ENCODE measurements at regions not wholly inside any gene's neighbourhood (a gene's known extent, or its start where the extent isn't known, plus 50 kb on each side); places are given as distances from the start of the nearest gene placed in this dataset.

DNA sequence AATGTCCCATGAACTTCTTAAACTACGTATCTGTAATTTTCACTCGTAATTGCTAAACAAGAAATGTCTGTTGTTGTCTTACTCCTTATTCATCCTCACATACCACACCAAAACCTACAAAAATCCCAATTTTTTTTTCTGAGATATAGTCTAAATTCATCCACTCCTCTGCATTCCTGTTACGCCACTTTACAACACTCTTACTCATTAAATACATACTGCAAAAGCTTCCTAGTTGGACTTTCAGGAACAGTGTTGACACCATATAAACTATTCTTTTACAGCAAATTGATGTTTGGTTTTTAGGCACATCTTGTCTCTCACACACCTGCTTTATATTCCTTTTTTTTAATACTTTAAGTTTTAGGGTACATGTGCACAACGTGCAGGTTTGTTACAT lies 934.9 kb upstream of the CADM2 start:
- Histone ChIP-seq H3K27me3 (ENCODE audit: insufficient read depth, low read depth, low read length) (no peaks in the 10 kb centered on the region), H4K20me1 (ENCODE audit: insufficient read depth) (no peaks in the 10 kb centered on the region), H3K9me3 (ENCODE audit: low read length) (no peaks in the 10 kb centered on the region), H3K9ac (ENCODE audit: low read length) (no peak overlapping the region), H3F3A (ENCODE audit: insufficient read depth, low read length, poor library complexity, severe bottlenecking) (no peaks in the 10 kb centered on the region), H2AFZ (ENCODE audit: low read depth, low read length) (no peak overlapping the region), H3K9me2 (ENCODE audit: insufficient read depth, low read length) (no peaks in the 10 kb centered on the region), H3K4me2 (ENCODE audit: low read length) (no peak overlapping the region), H3K36me3 (ENCODE audit: insufficient read depth, low read length) (no peaks in the 10 kb centered on the region), H3K4me3 (ENCODE audit: low read length) (no peak overlapping the region), H3K79me2 (replicated peaks; ENCODE audit: insufficient read depth, low read length) (no peaks in the 10 kb centered on the region), H3K27ac (ENCODE audit: low read length) (no peak overlapping the region)
- TF ChIP-seq, protein P1, sequence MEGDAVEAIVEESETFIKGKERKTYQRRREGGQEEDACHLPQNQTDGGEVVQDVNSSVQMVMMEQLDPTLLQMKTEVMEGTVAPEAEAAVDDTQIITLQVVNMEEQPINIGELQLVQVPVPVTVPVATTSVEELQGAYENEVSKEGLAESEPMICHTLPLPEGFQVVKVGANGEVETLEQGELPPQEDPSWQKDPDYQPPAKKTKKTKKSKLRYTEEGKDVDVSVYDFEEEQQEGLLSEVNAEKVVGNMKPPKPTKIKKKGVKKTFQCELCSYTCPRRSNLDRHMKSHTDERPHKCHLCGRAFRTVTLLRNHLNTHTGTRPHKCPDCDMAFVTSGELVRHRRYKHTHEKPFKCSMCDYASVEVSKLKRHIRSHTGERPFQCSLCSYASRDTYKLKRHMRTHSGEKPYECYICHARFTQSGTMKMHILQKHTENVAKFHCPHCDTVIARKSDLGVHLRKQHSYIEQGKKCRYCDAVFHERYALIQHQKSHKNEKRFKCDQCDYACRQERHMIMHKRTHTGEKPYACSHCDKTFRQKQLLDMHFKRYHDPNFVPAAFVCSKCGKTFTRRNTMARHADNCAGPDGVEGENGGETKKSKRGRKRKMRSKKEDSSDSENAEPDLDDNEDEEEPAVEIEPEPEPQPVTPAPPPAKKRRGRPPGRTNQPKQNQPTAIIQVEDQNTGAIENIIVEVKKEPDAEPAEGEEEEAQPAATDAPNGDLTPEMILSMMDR (IDR thresholded peaks at IDR 0.05; ENCODE audit: poor library complexity, severe bottlenecking): no peak
- TF ChIP-seq MXI1 (conservative IDR thresholded peaks at IDR 0.05; ENCODE audit: poor library complexity, severe bottlenecking) (no peak), EZH2 (IDR thresholded peaks at IDR 0.05; ENCODE audit: borderline replicate concordance, insufficient read depth, low read length, poor library complexity, severe bottlenecking) (no peak), RAD21 (conservative IDR thresholded peaks at IDR 0.05) (no peak), TAF1 (IDR thresholded peaks at IDR 0.05; ENCODE audit: low read depth) (no peak), SMC3 (conservative IDR thresholded peaks at IDR 0.05; ENCODE audit: poor library complexity) (no peak), POLR2AphosphoS5 (IDR thresholded peaks at IDR 0.05) (no peak), EP300 (conservative IDR thresholded peaks at IDR 0.05; ENCODE audit: poor library complexity, severe bottlenecking) (no peak)
- TF ChIP-seq, protein P2, sequence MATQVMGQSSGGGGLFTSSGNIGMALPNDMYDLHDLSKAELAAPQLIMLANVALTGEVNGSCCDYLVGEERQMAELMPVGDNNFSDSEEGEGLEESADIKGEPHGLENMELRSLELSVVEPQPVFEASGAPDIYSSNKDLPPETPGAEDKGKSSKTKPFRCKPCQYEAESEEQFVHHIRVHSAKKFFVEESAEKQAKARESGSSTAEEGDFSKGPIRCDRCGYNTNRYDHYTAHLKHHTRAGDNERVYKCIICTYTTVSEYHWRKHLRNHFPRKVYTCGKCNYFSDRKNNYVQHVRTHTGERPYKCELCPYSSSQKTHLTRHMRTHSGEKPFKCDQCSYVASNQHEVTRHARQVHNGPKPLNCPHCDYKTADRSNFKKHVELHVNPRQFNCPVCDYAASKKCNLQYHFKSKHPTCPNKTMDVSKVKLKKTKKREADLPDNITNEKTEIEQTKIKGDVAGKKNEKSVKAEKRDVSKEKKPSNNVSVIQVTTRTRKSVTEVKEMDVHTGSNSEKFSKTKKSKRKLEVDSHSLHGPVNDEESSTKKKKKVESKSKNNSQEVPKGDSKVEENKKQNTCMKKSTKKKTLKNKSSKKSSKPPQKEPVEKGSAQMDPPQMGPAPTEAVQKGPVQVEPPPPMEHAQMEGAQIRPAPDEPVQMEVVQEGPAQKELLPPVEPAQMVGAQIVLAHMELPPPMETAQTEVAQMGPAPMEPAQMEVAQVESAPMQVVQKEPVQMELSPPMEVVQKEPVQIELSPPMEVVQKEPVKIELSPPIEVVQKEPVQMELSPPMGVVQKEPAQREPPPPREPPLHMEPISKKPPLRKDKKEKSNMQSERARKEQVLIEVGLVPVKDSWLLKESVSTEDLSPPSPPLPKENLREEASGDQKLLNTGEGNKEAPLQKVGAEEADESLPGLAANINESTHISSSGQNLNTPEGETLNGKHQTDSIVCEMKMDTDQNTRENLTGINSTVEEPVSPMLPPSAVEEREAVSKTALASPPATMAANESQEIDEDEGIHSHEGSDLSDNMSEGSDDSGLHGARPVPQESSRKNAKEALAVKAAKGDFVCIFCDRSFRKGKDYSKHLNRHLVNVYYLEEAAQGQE (IDR thresholded peaks at IDR 0.05; ENCODE audit: borderline replicate concordance): no peak

DNA sequence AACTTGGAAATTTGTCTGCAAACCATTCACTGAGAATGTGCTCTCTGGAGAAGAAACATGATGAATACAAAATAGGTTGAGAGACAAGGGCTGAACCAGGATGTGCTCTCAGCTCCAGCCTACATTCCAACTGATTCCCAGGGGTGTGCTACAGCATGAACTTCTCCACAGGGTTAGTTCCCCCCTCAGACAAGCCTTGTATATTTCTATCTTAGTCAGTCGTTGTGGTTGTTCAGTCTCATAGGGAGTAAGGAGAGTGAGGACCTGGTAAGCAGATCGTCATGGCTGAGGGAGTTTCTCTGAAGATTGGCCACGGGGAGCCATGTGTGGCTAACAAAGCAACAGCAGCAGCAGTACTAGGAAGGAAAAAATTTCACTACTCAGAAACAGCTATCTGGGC lies 919.7 kb upstream of the CADM2 start:
- Histone ChIP-seq H3K27me3 (ENCODE audit: insufficient read depth, low read depth, low read length) (no peaks in the 10 kb centered on the region), H3K79me2 (replicated peaks; ENCODE audit: insufficient read depth, low read length) (no peaks in the 10 kb centered on the region), H3K27ac (ENCODE audit: low read length) (no peak overlapping the region), H3K4me2 (ENCODE audit: low read length) (no peak overlapping the region), H4K20me1 (ENCODE audit: insufficient read depth) (no peaks in the 10 kb centered on the region), H2AFZ (ENCODE audit: low read depth, low read length) (no peak overlapping the region), H3K36me3 (ENCODE audit: insufficient read depth, low read length) (no peaks in the 10 kb centered on the region), H3F3A (ENCODE audit: insufficient read depth, low read length, poor library complexity, severe bottlenecking) (no peaks in the 10 kb centered on the region), H3K9me2 (ENCODE audit: insufficient read depth, low read length) (no peaks in the 10 kb centered on the region), H3K9me3 (ENCODE audit: low read length) (no peaks in the 10 kb centered on the region), H3K9ac (ENCODE audit: low read length) (no peak overlapping the region), H3K4me3 (ENCODE audit: low read length) (no peak overlapping the region)
- TF ChIP-seq MXI1 (conservative IDR thresholded peaks at IDR 0.05; ENCODE audit: poor library complexity, severe bottlenecking) (no peak), SMC3 (conservative IDR thresholded peaks at IDR 0.05; ENCODE audit: poor library complexity) (no peak), EZH2 (IDR thresholded peaks at IDR 0.05; ENCODE audit: borderline replicate concordance, insufficient read depth, low read length, poor library complexity, severe bottlenecking) (no peak), TAF1 (IDR thresholded peaks at IDR 0.05; ENCODE audit: low read depth) (no peak), POLR2AphosphoS5 (IDR thresholded peaks at IDR 0.05) (no peak), EP300 (conservative IDR thresholded peaks at IDR 0.05; ENCODE audit: poor library complexity, severe bottlenecking) (no peak), RAD21 (conservative IDR thresholded peaks at IDR 0.05) (no peak)
- TF ChIP-seq, protein P2 (IDR thresholded peaks at IDR 0.05; ENCODE audit: borderline replicate concordance): no peak
- TF ChIP-seq, protein P1 (IDR thresholded peaks at IDR 0.05; ENCODE audit: poor library complexity, severe bottlenecking): no peak
